Ectodermal cell (in vitro differentiated cells): ENCODE measurements at regions not wholly inside any gene's neighbourhood (a gene's known extent, or its start where the extent isn't known, plus 50 kb on each side); places are given as distances from the start of the nearest gene placed in this dataset.

ENCODE experiments used
- H3K27ac ChIP-seq: 2 replicates; pipeline ENCODE4 v1.7.0; 2013; ENCODE audit warnings: mild to moderate bottlenecking, low read depth, low read length; ENCODE audit not compliant: insufficient read depth, poor library complexity, severe bottlenecking
- H3K27me3 ChIP-seq: 2 replicates; pipeline ENCODE4 v1.7.0; 2013; ENCODE audit warnings: mild to moderate bottlenecking, low read length; ENCODE audit not compliant: insufficient read depth, control insufficient read depth, poor library complexity, severe bottlenecking
- H3K36me3 ChIP-seq: one replicate; pipeline ENCODE4 v1.7.0; 2013; ENCODE audit warnings: low read length; ENCODE audit not compliant: control insufficient read depth, insufficient read depth
- H3K4me1 ChIP-seq: one replicate; pipeline ENCODE4 v1.7.0; 2013; ENCODE audit warnings: low read length; ENCODE audit not compliant: control insufficient read depth, insufficient read depth
- H3K4me3 ChIP-seq: 2 replicates; pipeline ENCODE4 v1.7.0; 2013; ENCODE audit warnings: low read depth, low read length, control low read depth; ENCODE audit not compliant: insufficient read depth
- H3K9me3 ChIP-seq: 2 replicates; pipeline ENCODE4 v1.7.0; 2013; ENCODE audit warnings: mild to moderate bottlenecking, low read length, moderate library complexity; ENCODE audit not compliant: control insufficient read depth
- WGBS, 2 experiments: methylation state at CpG; one replicate each; pipeline ENCODE4 v1.1.7; 2013; ENCODE audit warnings: missing lambda C conversion rate in 2 of 2; 5-methylcytosine and 5-hydroxymethylcytosine counted together

DNA sequence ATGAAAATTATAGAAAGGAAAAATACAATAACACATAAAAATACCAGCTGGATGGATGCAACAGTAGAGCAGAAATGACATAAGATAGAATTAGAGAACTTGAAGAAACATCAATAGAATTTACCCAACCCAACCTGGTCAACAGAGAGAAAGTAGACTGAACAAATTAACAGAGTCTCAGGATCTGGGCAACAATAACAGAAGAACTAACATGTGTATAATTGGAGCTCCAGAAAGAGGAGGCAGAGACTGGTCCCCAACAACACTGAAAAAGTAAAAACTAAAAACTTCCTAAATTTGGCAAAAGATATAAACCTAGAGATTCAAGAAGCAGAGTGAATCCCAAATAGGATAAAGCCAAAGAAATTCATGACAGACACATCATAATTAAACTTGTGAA is 458.8 kb downstream of the RPS24 start:
- Histone ChIP-seq H3K27me3 (no peaks in the 10 kb centered on the region), H3K4me3 (no peak overlapping the region), H3K27ac (no peak overlapping the region), H3K36me3 (peaks cover 4% of the 10 kb centered on the region), H3K4me1 (no peaks in the 10 kb centered on the region), H3K9me3 (no peaks in the 10 kb centered on the region)

DNA sequence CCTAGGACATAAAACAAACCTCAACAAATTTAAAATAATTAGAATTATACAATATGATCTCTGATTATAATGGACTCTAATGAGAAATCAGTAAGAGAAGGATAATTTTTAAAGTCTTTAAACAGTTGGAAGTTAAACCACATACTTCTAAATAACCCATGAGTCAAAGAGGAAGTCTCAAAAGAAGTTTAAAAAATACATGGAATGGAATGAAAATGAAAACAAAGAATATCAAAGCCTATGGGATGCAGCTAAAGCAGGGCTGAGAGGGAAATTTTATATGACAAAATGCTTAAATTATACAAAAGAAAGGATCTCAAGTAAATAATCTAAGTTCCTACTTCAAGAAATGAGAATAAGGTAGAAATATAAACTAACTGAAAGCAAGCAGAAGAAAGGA is 460.5 kb downstream of the RPS24 start:
- Histone ChIP-seq H3K9me3 (no peaks in the 10 kb centered on the region), H3K36me3 (peaks cover 3% of the 10 kb centered on the region), H3K4me3 (no peak overlapping the region), H3K27me3 (no peaks in the 10 kb centered on the region), H3K27ac (no peak overlapping the region), H3K4me1 (no peaks in the 10 kb centered on the region)

GRCh38 chr10:78502210-78502936 is 468.7 kb downstream of the RPS24 start:
- WGBS, 2 experiments = 88 to 89% methylated on average over 6 of the region's 6 CpGs
- no peaks in the 10 kb centered on the region for H3K9me3 ChIP-seq
- no peaks in the 10 kb centered on the region for H3K27me3 ChIP-seq
- H3K4me3 ChIP-seq = no peak overlapping the region
- H3K4me1 ChIP-seq = peaks cover 6% of the 10 kb centered on the region
- H3K27ac ChIP-seq = no peak overlapping the region
- H3K36me3 ChIP-seq = no peaks in the 10 kb centered on the region

- Histone ChIP-seq H3K27me3 (no peaks in the 10 kb centered on the region), H3K36me3 (no peaks in the 10 kb centered on the region), H3K27ac (no peak overlapping the region), H3K4me3 (no peak overlapping the region), H3K9me3 (no peaks in the 10 kb centered on the region), H3K4me1 (peaks cover 19% of the 10 kb centered on the region)
- 88 to 89% methylated on average over 3 of the region's 3 CpGs for WGBS, 2 experiments
Observed at GRCh38 chr10:78504181-78504580, 470.5 kb downstream of the RPS24 start.

GRCh38 chr10:78505657-78506056 is 472.0 kb downstream of the RPS24 start:
- 94% methylated on average over 4 of the region's 4 CpGs for WGBS, 2 experiments
- H3K4me3 ChIP-seq = no peak overlapping the region
- no peaks in the 10 kb centered on the region for H3K9me3 ChIP-seq
- no peaks in the 10 kb centered on the region for H3K27me3 ChIP-seq
- H3K27ac ChIP-seq = no peak overlapping the region
- H3K36me3 ChIP-seq = no peaks in the 10 kb centered on the region
- H3K4me1 ChIP-seq = peaks cover 25% of the 10 kb centered on the region

- Histone ChIP-seq H3K9me3 (no peaks in the 10 kb centered on the region), H3K27ac (no peak overlapping the region), H3K36me3 (no peaks in the 10 kb centered on the region), H3K27me3 (no peaks in the 10 kb centered on the region), H3K4me3 (no peak overlapping the region), H3K4me1 (peaks cover 28% of the 10 kb centered on the region)
- 93 to 98% methylated on average over 2 of the region's 2 CpGs for WGBS, 2 experiments
Observed at GRCh38 chr10:78506614-78507013, 473.0 kb downstream of the RPS24 start.

- Histone ChIP-seq H3K9me3 (no peaks in the 10 kb centered on the region), H3K27ac (no peak overlapping the region), H3K36me3 (no peaks in the 10 kb centered on the region), H3K27me3 (no peaks in the 10 kb centered on the region), H3K4me1 (peaks cover 23% of the 10 kb centered on the region), H3K4me3 (no peak overlapping the region)
- 83 to 86% methylated on average over 8 of the region's 8 CpGs for WGBS, 2 experiments
Observed at GRCh38 chr10:78507510-78508160, 474.0 kb downstream of the RPS24 start.

- H3K4me3 ChIP-seq = no peak overlapping the region
- H3K36me3 ChIP-seq = no peaks in the 10 kb centered on the region
- 88 to 89% methylated on average over 6 of the region's 6 CpGs for WGBS, 2 experiments
- H3K27ac ChIP-seq = no peak overlapping the region
- no peaks in the 10 kb centered on the region for H3K9me3 ChIP-seq
- H3K27me3 ChIP-seq = no peaks in the 10 kb centered on the region
- peaks cover 22% of the 10 kb centered on the region for H3K4me1 ChIP-seq
Observed at GRCh38 chr10:78508955-78509748, 475.5 kb downstream of the RPS24 start.

- H3K9me3 ChIP-seq = no peaks in the 10 kb centered on the region
- H3K36me3 ChIP-seq = no peaks in the 10 kb centered on the region
- H3K4me3 ChIP-seq = no peak overlapping the region
- no peak overlapping the region for H3K27ac ChIP-seq
- H3K4me1 ChIP-seq = peaks cover 22% of the 10 kb centered on the region
- H3K27me3 ChIP-seq = no peaks in the 10 kb centered on the region
- 77 to 80% methylated on average over 12 of the region's 12 CpGs for WGBS, 2 experiments
Observed at GRCh38 chr10:78510566-78511323, 477.1 kb downstream of the RPS24 start.
